ENCODE measurements at regions not wholly inside any gene's neighbourhood (a gene's known extent, or its start where the extent isn't known, plus 50 kb on each side); places are given as distances from the start of the nearest gene placed in this dataset.
"Not testable (repeated sequence)": the region's sequence is repeated elsewhere in the genome, so short reads cannot be mapped to it uniquely, and the experiment has no call there.

DNA sequence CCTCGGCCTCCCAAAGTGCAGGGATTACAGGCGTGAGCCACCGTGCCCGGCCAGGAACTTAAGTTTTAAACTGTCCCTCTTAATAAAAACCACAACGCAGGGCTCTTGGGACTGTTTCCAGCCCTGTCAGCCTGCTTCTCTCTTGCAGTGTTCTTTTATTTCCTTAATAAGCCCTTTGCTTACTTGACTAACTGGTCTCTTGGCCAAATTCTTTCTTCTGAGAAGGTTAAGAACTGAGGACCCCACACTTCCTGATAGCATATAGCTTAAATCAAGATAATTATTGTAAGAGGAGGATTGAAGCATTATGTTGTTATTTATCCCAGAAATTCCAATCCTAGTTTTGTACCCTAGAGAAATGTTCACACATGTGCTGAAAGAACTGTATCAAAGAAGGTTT, 128.2 kb upstream of the UXS1 start:
- Histone ChIP-seq H3K27me3 (ENCODE audit: control insufficient read depth in 2 of 2, insufficient read depth in 2 of 2, low read length in 2 of 2) (no peaks in the 10 kb centered on the region), H3K4me1 (ENCODE audit: control insufficient read depth in 2 of 2, insufficient read depth in 2 of 2, low read length in 2 of 2) (no peaks in the 10 kb centered on the region), H3K4me3 (ENCODE audit: low read length in 2 of 2) (no peak overlapping the region), H3K9me3 (ENCODE audit: control insufficient read depth in 2 of 2, low read length in 2 of 2) (no peaks in the 10 kb centered on the region), H3K9ac (ENCODE audit: low read depth in 1 of 2, low read length in 2 of 2) (no peak overlapping the region), H3K27ac (ENCODE audit: low read depth in 2 of 2, low read length in 2 of 2) (no peak overlapping the region), H3K36me3 (ENCODE audit: control insufficient read depth in 2 of 2, insufficient read depth in 2 of 2, low read length in 2 of 2) (no peaks in the 10 kb centered on the region)

GRCh38 chr2:106320439-106320838, 126.3 kb upstream of the UXS1 start:
- not testable (repeated sequence) for H3K4me3 ChIP-seq (ENCODE audit: low read length in 2 of 2); H3K27ac ChIP-seq (ENCODE audit: low read depth in 2 of 2, low read length in 2 of 2); H3K4me1 ChIP-seq (ENCODE audit: control insufficient read depth in 2 of 2, insufficient read depth in 2 of 2, low read length in 2 of 2); H3K27me3 ChIP-seq (ENCODE audit: control insufficient read depth in 2 of 2, insufficient read depth in 2 of 2, low read length in 2 of 2); H3K36me3 ChIP-seq (ENCODE audit: control insufficient read depth in 2 of 2, insufficient read depth in 2 of 2, low read length in 2 of 2); H3K9ac ChIP-seq (ENCODE audit: low read depth in 1 of 2, low read length in 2 of 2); H3K9me3 ChIP-seq (ENCODE audit: control insufficient read depth in 2 of 2, low read length in 2 of 2)

- Histone ChIP-seq H3K4me3 (ENCODE audit: low read length in 2 of 2) (no peak overlapping the region), H3K9ac (ENCODE audit: low read depth in 1 of 2, low read length in 2 of 2) (no peak overlapping the region), H3K4me1 (ENCODE audit: control insufficient read depth in 2 of 2, insufficient read depth in 2 of 2, low read length in 2 of 2) (no peaks in the 10 kb centered on the region), H3K36me3 (ENCODE audit: control insufficient read depth in 2 of 2, insufficient read depth in 2 of 2, low read length in 2 of 2) (no peaks in the 10 kb centered on the region), H3K27ac (ENCODE audit: low read depth in 2 of 2, low read length in 2 of 2) (no peak overlapping the region), H3K9me3 (ENCODE audit: control insufficient read depth in 2 of 2, low read length in 2 of 2) (no peaks in the 10 kb centered on the region), H3K27me3 (ENCODE audit: control insufficient read depth in 2 of 2, insufficient read depth in 2 of 2, low read length in 2 of 2) (no peaks in the 10 kb centered on the region)
These were observed 122.8 kb upstream of the UXS1 start for GRCh38 chr2:106316915-106317314.

- Histone ChIP-seq H3K4me3 (ENCODE audit: low read length in 2 of 2) (no peak overlapping the region), H3K4me1 (ENCODE audit: control insufficient read depth in 2 of 2, insufficient read depth in 2 of 2, low read length in 2 of 2) (no peaks in the 10 kb centered on the region)
These were observed 120.3 kb upstream of the UXS1 start for GRCh38 chr2:106314444-106314843.

DNA sequence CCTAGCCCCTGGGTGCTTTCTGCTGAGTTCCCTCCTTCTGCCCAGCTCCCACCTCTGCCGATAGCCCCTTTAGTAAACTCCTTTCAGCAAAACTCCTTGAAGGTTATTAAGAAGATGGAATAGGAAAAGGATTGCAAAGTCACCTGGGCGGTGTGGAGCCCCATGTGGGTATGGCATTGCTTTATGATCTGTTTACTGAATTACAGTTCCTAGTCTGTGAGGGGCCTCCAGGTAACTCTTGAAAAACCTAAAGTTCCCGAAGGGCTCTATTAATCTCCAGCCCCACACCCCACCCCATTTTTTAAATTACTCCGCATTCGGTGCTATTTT, 116.9 kb upstream of the UXS1 start:
- no peak overlapping the region for H3K4me3 ChIP-seq (ENCODE audit: low read length in 2 of 2)
- H3K27me3 ChIP-seq (ENCODE audit: control insufficient read depth in 2 of 2, insufficient read depth in 2 of 2, low read length in 2 of 2): no peaks in the 10 kb centered on the region
- H3K9ac ChIP-seq (ENCODE audit: low read depth in 1 of 2, low read length in 2 of 2): no peak overlapping the region
- H3K4me1 ChIP-seq (ENCODE audit: control insufficient read depth in 2 of 2, insufficient read depth in 2 of 2, low read length in 2 of 2): no peaks in the 10 kb centered on the region
- no peaks in the 10 kb centered on the region for H3K36me3 ChIP-seq (ENCODE audit: control insufficient read depth in 2 of 2, insufficient read depth in 2 of 2, low read length in 2 of 2)
- H3K9me3 ChIP-seq (ENCODE audit: control insufficient read depth in 2 of 2, low read length in 2 of 2): no peaks in the 10 kb centered on the region
- no peak overlapping the region for H3K27ac ChIP-seq (ENCODE audit: low read depth in 2 of 2, low read length in 2 of 2)

More at GRCh38 chr2:106314444-106314843, 120.3 kb upstream of the UXS1 start:
- H3K9ac ChIP-seq (ENCODE audit: low read depth in 1 of 2, low read length in 2 of 2): no peak overlapping the region
- no peaks in the 10 kb centered on the region for H3K27me3 ChIP-seq (ENCODE audit: control insufficient read depth in 2 of 2, insufficient read depth in 2 of 2, low read length in 2 of 2)
- no peaks in the 10 kb centered on the region for H3K9me3 ChIP-seq (ENCODE audit: control insufficient read depth in 2 of 2, low read length in 2 of 2)
- H3K27ac ChIP-seq (ENCODE audit: low read depth in 2 of 2, low read length in 2 of 2): no peak overlapping the region
- H3K36me3 ChIP-seq (ENCODE audit: control insufficient read depth in 2 of 2, insufficient read depth in 2 of 2, low read length in 2 of 2): no peaks in the 10 kb centered on the region

DNA sequence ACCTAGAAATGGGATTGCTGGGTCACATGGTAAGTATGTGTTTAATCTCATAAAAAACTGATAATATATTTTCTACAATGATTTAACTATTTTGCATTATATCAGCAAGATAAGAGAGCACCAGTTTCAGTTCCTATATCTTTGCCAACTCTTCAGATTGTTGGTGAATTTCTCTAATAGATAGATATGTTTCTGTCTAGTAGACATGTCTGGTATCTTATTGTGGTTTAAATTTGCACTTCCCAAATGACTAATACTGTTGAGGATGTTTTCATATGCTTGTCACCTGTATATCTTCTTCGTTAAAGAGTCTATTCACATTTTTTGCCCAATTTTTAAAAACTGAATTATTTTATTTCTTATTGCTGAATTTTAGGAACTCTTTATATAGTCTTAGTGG, 113.8 kb upstream of the UXS1 start:
- H3K4me1 ChIP-seq (ENCODE audit: control insufficient read depth in 2 of 2, insufficient read depth in 2 of 2, low read length in 2 of 2): no peaks in the 10 kb centered on the region
- no peaks in the 10 kb centered on the region for H3K27me3 ChIP-seq (ENCODE audit: control insufficient read depth in 2 of 2, insufficient read depth in 2 of 2, low read length in 2 of 2)
- H3K4me3 ChIP-seq (ENCODE audit: low read length in 2 of 2): no peak overlapping the region
- H3K9me3 ChIP-seq (ENCODE audit: control insufficient read depth in 2 of 2, low read length in 2 of 2): no peaks in the 10 kb centered on the region
- no peak overlapping the region for H3K9ac ChIP-seq (ENCODE audit: low read depth in 1 of 2, low read length in 2 of 2)
- H3K27ac ChIP-seq (ENCODE audit: low read depth in 2 of 2, low read length in 2 of 2): no peak overlapping the region
- no peaks in the 10 kb centered on the region for H3K36me3 ChIP-seq (ENCODE audit: control insufficient read depth in 2 of 2, insufficient read depth in 2 of 2, low read length in 2 of 2)

- Histone ChIP-seq H3K9ac (ENCODE audit: low read depth in 1 of 2, low read length in 2 of 2) (no peak overlapping the region), H3K27me3 (ENCODE audit: control insufficient read depth in 2 of 2, insufficient read depth in 2 of 2, low read length in 2 of 2) (no peaks in the 10 kb centered on the region), H3K27ac (ENCODE audit: low read depth in 2 of 2, low read length in 2 of 2) (no peak overlapping the region), H3K4me3 (ENCODE audit: low read length in 2 of 2) (no peak overlapping the region), H3K36me3 (ENCODE audit: control insufficient read depth in 2 of 2, insufficient read depth in 2 of 2, low read length in 2 of 2) (no peaks in the 10 kb centered on the region), H3K4me1 (ENCODE audit: control insufficient read depth in 2 of 2, insufficient read depth in 2 of 2, low read length in 2 of 2) (no peaks in the 10 kb centered on the region), H3K9me3 (ENCODE audit: control insufficient read depth in 2 of 2, low read length in 2 of 2) (no peaks in the 10 kb centered on the region)
These were observed 112.3 kb upstream of the UXS1 start for GRCh38 chr2:106306387-106306786.

DNA sequence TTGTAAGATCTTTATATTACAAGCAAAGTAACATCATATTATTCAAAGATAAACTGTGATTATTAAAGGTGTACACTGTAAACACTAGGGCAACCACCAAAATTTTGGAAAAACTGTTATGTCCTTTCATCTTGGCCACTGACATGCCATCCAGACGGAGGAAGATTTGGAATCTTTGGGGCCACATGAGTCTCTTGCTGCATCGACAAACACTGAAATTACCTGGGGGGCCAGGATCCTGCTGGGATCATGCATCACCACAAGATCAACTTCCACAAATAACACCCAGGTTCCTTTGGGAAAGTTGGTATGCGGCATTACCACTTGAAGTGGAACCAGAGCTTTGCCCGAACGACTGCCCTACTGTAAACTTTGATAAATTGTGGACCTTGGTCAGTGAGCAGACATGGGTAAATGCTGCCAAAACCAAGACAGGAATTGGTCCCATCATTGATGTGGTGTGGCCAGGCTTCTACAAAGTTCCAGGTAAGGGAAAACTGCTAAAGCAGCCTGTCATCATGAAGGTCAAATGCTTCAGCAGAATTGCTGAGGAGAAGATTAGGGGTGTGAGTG, 110.6 kb upstream of the UXS1 start:
- Histone ChIP-seq H3K4me3 (ENCODE audit: low read length in 2 of 2) (no peak overlapping the region), H3K9me3 (ENCODE audit: control insufficient read depth in 2 of 2, low read length in 2 of 2) (no peaks in the 10 kb centered on the region), H3K27me3 (ENCODE audit: control insufficient read depth in 2 of 2, insufficient read depth in 2 of 2, low read length in 2 of 2) (no peaks in the 10 kb centered on the region), H3K36me3 (ENCODE audit: control insufficient read depth in 2 of 2, insufficient read depth in 2 of 2, low read length in 2 of 2) (no peaks in the 10 kb centered on the region), H3K4me1 (ENCODE audit: control insufficient read depth in 2 of 2, insufficient read depth in 2 of 2, low read length in 2 of 2) (no peaks in the 10 kb centered on the region), H3K9ac (ENCODE audit: low read depth in 1 of 2, low read length in 2 of 2) (no peak overlapping the region), H3K27ac (ENCODE audit: low read depth in 2 of 2, low read length in 2 of 2) (no peak overlapping the region)

GRCh38 chr2:106299696-106300095, 105.6 kb upstream of the UXS1 start:
- Histone ChIP-seq H3K4me1 (ENCODE audit: control insufficient read depth in 2 of 2, insufficient read depth in 2 of 2, low read length in 2 of 2) (peaks cover 0 to 8% of the 10 kb centered on the region in 2 donors), H3K9me3 (ENCODE audit: control insufficient read depth in 2 of 2, low read length in 2 of 2) (no peaks in the 10 kb centered on the region), H3K27ac (ENCODE audit: low read depth in 2 of 2, low read length in 2 of 2) (peak overlapping the region; percentile 46 to 53), H3K27me3 (ENCODE audit: control insufficient read depth in 2 of 2, insufficient read depth in 2 of 2, low read length in 2 of 2) (no peaks in the 10 kb centered on the region), H3K36me3 (ENCODE audit: control insufficient read depth in 2 of 2, insufficient read depth in 2 of 2, low read length in 2 of 2) (no peaks in the 10 kb centered on the region), H3K9ac (ENCODE audit: low read depth in 1 of 2, low read length in 2 of 2) (no peak overlapping the region), H3K4me3 (ENCODE audit: low read length in 2 of 2) (peak overlapping the region in 1 of 2 donors; percentile 14)

GRCh38 chr2:106296182-106296815, 102.2 kb upstream of the UXS1 start:
- Histone ChIP-seq H3K4me1 (ENCODE audit: control insufficient read depth in 2 of 2, insufficient read depth in 2 of 2, low read length in 2 of 2) (peaks cover 0 to 8% of the 10 kb centered on the region in 2 donors), H3K27me3 (ENCODE audit: control insufficient read depth in 2 of 2, insufficient read depth in 2 of 2, low read length in 2 of 2) (no peaks in the 10 kb centered on the region), H3K9me3 (ENCODE audit: control insufficient read depth in 2 of 2, low read length in 2 of 2) (no peaks in the 10 kb centered on the region), H3K36me3 (ENCODE audit: control insufficient read depth in 2 of 2, insufficient read depth in 2 of 2, low read length in 2 of 2) (no peaks in the 10 kb centered on the region), H3K27ac (ENCODE audit: low read depth in 2 of 2, low read length in 2 of 2) (no peak overlapping the region), H3K9ac (ENCODE audit: low read depth in 1 of 2, low read length in 2 of 2) (no peak overlapping the region), H3K4me3 (ENCODE audit: low read length in 2 of 2) (no peak overlapping the region)

Data from mucosa of rectum (tissue), 2 donors.